ENCODE measurements at regions not wholly inside any gene's neighbourhood (a gene's known extent, or its start where the extent isn't known, plus 50 kb on each side); places are given as distances from the start of the nearest gene placed in this dataset.

DNA sequence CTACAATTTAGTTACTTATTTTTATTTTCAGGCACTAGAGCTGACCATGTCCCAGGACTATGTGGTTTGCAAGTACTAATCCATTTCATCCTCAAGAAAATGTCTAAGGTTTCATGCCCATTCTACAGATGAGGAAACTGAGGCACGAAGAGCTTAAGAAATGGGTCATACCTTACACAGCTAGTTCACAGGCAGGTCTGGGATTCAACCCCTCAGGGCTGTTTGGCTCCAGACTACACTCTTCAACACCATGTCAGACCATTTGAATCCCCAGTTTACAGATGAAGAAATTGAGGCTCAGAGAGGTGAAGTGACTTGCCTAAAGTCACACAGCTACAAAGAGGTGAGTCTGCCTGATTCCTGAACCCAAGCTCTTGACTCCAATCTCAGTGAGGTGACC is 144.1 kb downstream of the MIAT start:
- TF ChIP-seq EZH2 (IDR thresholded peaks at IDR 0.05; ENCODE audit: low read length) = no peak
- TF ChIP-seq, protein P1, sequence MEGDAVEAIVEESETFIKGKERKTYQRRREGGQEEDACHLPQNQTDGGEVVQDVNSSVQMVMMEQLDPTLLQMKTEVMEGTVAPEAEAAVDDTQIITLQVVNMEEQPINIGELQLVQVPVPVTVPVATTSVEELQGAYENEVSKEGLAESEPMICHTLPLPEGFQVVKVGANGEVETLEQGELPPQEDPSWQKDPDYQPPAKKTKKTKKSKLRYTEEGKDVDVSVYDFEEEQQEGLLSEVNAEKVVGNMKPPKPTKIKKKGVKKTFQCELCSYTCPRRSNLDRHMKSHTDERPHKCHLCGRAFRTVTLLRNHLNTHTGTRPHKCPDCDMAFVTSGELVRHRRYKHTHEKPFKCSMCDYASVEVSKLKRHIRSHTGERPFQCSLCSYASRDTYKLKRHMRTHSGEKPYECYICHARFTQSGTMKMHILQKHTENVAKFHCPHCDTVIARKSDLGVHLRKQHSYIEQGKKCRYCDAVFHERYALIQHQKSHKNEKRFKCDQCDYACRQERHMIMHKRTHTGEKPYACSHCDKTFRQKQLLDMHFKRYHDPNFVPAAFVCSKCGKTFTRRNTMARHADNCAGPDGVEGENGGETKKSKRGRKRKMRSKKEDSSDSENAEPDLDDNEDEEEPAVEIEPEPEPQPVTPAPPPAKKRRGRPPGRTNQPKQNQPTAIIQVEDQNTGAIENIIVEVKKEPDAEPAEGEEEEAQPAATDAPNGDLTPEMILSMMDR (optimal IDR thresholded peaks at IDR 0.05 in 1 of 3, IDR thresholded peaks at IDR 0.05 in 1 of 3, conservative IDR thresholded peaks at IDR 0.05 in 1 of 3; ENCODE audit: extremely low read depth in 1 of 3, insufficient read depth in 2 of 3, low read length in 3 of 3) = no peak

Data from keratinocyte (primary cell).